SU-DHL-6 (cell line): ENCODE measurements at regions not wholly inside any gene's neighbourhood (a gene's known extent, or its start where the extent isn't known, plus 50 kb on each side); places are given as distances from the start of the nearest gene placed in this dataset.

ENCODE experiments used
- H2AFZ ChIP-seq: fragments of 200-600 bp; sonication (generic); 2 replicates; pipeline ENCODE4 v1.6.1; 2014; ENCODE audit warnings: low read depth, mild to moderate bottlenecking, moderate library complexity, mixed read lengths, antibody characterized with exemption, low read length; ENCODE audit not compliant: severe bottlenecking
- H3F3A ChIP-seq: fragments of 200-600 bp; shearing (Covaris generic); 2 replicates; pipeline ENCODE4 v1.6.0; 2016; ENCODE audit warnings: antibody characterized with exemption, mild to moderate bottlenecking; ENCODE audit not compliant: insufficient read depth
- H3K27ac ChIP-seq: fragments of 200-600 bp; sonication (generic); 2 replicates; pipeline ENCODE4 v1.5.1; 2016; ENCODE audit warnings: low read depth, mild to moderate bottlenecking, low read length, moderate library complexity, mixed read lengths
- H3K27me3 ChIP-seq: fragments of 200-600 bp; sonication (generic), shearing (Covaris generic); 2 replicates; pipeline ENCODE4 v1.6.0; 2014; ENCODE audit warnings: mild to moderate bottlenecking, low read length
- H3K36me3 ChIP-seq: fragments of 200-600 bp; sonication (generic); 2 replicates; pipeline ENCODE4 v1.6.1; 2014; ENCODE audit warnings: mild to moderate bottlenecking, low read length, mixed read lengths
- H3K4me2 ChIP-seq: fragments of 300-600, 200-600 bp; shearing (Covaris generic), sonication (generic); 2 replicates; pipeline ENCODE4 v1.6.0; 2014; ENCODE audit warnings: low read length, low read depth, mild to moderate bottlenecking; ENCODE audit not compliant: poor library complexity, severe bottlenecking
- H3K4me3 ChIP-seq: fragments of 200-600 bp; sonication (generic); 2 replicates; pipeline ENCODE4 v1.5.1; 2014; ENCODE audit warnings: antibody characterized with exemption, low read length, mild to moderate bottlenecking, mixed read lengths; ENCODE audit not compliant: insufficient read depth, poor library complexity, severe bottlenecking
- H3K79me2 ChIP-seq: fragments of 200-600 bp; sonication (generic); 2 replicates; pipeline ENCODE4 v1.6.1; 2014; ENCODE audit warnings: mild to moderate bottlenecking, low read length, moderate library complexity; ENCODE audit not compliant: insufficient read depth
- H3K9ac ChIP-seq: fragments of 200-600 bp; sonication (generic); 2 replicates; pipeline ENCODE4 v1.7.0; 2014; ENCODE audit warnings: mild to moderate bottlenecking, low read length
- H3K9me2 ChIP-seq: fragments of 200-600 bp; sonication (generic); replicated peaks from 2 replicates; pipeline ENCODE4 v1.6.1; 2014; ENCODE audit warnings: low read length; ENCODE audit not compliant: insufficient read depth
- H3K9me3 ChIP-seq: fragments of 200-600 bp; sonication (generic); 2 replicates; pipeline ENCODE4 v1.6.1; 2014; ENCODE audit warnings: low read length, mixed read lengths; ENCODE audit not compliant: insufficient read depth
- H4K20me1 ChIP-seq: fragments of 200-600 bp; sonication (generic); 2 replicates; pipeline ENCODE4 v1.6.1; 2014; ENCODE audit warnings: low read depth, mild to moderate bottlenecking, antibody characterized with exemption, low read length, moderate library complexity, mixed read lengths
- CTCF ChIP-seq: fragments of 200-600 bp; sonication (generic); IDR thresholded peaks from one replicate; pipeline ENCODE4 v1.5.1; 2017; ENCODE audit warnings: antibody characterized with exemption, mild to moderate bottlenecking, low read length, moderate library complexity; ENCODE audit not compliant: insufficient read depth, poor library complexity, severe bottlenecking
- EZH2phosphoT487 ChIP-seq: fragments of 200-600 bp; sonication (generic), shearing (Covaris generic); conservative IDR thresholded peaks from 2 replicates; pipeline ENCODE4 v1.6.1; 2018; ENCODE audit warnings: mild to moderate bottlenecking, antibody characterized with exemption, low read length, moderate library complexity, mixed read lengths

- Histone ChIP-seq H3K9me3 (no peaks in the 10 kb centered on the region), H3K79me2 (no peaks in the 10 kb centered on the region), H3K27me3 (no peaks in the 10 kb centered on the region), H2AFZ (no peak overlapping the region), H3K4me2 (no peak overlapping the region), H3K4me3 (no peak overlapping the region), H3K9me2 (no peaks in the 10 kb centered on the region), H3K27ac (no peak overlapping the region), H3K9ac (no peak overlapping the region), H3K36me3 (no peaks in the 10 kb centered on the region), H4K20me1 (no peaks in the 10 kb centered on the region), H3F3A (no peaks in the 10 kb centered on the region)
- TF ChIP-seq CTCF (no peak), EZH2phosphoT487 (no peak)
These were observed 177.0 kb upstream of the IRX6 start for GRCh38 chr16:55146966-55147365.

- no peaks in the 10 kb centered on the region for H3K9me2 ChIP-seq
- no peak overlapping the region for H3K27ac ChIP-seq
- H3K9ac ChIP-seq: no peak overlapping the region
- no peak overlapping the region for H3K4me3 ChIP-seq
- TF ChIP-seq EZH2phosphoT487 (no peak), CTCF (no peak)
- no peaks in the 10 kb centered on the region for H3K9me3 ChIP-seq
- no peak overlapping the region for H2AFZ ChIP-seq
- H3K36me3 ChIP-seq: no peaks in the 10 kb centered on the region
- no peak overlapping the region for H3K4me2 ChIP-seq
- no peaks in the 10 kb centered on the region for H3K27me3 ChIP-seq
- no peaks in the 10 kb centered on the region for H3F3A ChIP-seq
- H3K79me2 ChIP-seq: no peaks in the 10 kb centered on the region
- H4K20me1 ChIP-seq: no peaks in the 10 kb centered on the region
These were observed 176.6 kb upstream of the IRX6 start for GRCh38 chr16:55147396-55147795.

GRCh38 chr16:55149622-55150021 is 174.4 kb upstream of the IRX6 start:
- Histone ChIP-seq H3K4me3 (no peak overlapping the region), H3K9me3 (no peaks in the 10 kb centered on the region), H3F3A (no peaks in the 10 kb centered on the region), H3K36me3 (no peaks in the 10 kb centered on the region), H3K9me2 (no peaks in the 10 kb centered on the region), H2AFZ (no peak overlapping the region), H3K27ac (no peak overlapping the region), H3K4me2 (no peak overlapping the region), H3K79me2 (no peaks in the 10 kb centered on the region), H3K27me3 (no peaks in the 10 kb centered on the region), H4K20me1 (no peaks in the 10 kb centered on the region), H3K9ac (no peak overlapping the region)
- TF ChIP-seq EZH2phosphoT487: no peak
- TF ChIP-seq CTCF: no peak
